ENCODE measurements at regions not wholly inside any gene's neighbourhood (a gene's known extent, or its start where the extent isn't known, plus 50 kb on each side); places are given as distances from the start of the nearest gene placed in this dataset.

GRCh38 chr14:34331728-34332623 lies 130.1 kb downstream of the SPTSSA start:
- H3K4me3 Mint-ChIP-seq, result no peak overlapping the region
- H3K4me3 ChIP-seq, result no peak overlapping the region
- no peaks in the 10 kb centered on the region for H3K27me3 ChIP-seq
- H3K9me3 ChIP-seq (ENCODE audit: low read depth), result no peaks in the 10 kb centered on the region
- peak overlapping the region; percentile 48 for H3K27ac Mint-ChIP-seq
- no peak overlapping the region for H3K27ac ChIP-seq
- no peak overlapping the region for H3K4me2 ChIP-seq
- H3K4me1 ChIP-seq, result no peaks in the 10 kb centered on the region
- no peaks in the 10 kb centered on the region for H3F3A ChIP-seq (ENCODE audit: low read depth)
- no peaks in the 10 kb centered on the region for H4K20me1 ChIP-seq (ENCODE audit: low read depth)
- no peak overlapping the region for H3K9ac ChIP-seq
- no peaks in the 10 kb centered on the region for H3K9me3 Mint-ChIP-seq
- no peaks in the 10 kb centered on the region for H3K79me2 ChIP-seq (ENCODE audit: low read depth)
- peak overlapping the region; percentile 92 for H2AFZ ChIP-seq (replicated peaks)
- TF ChIP-seq EZH2 (IDR thresholded peaks at IDR 0.05), result no peak
- TF ChIP-seq, protein P1, sequence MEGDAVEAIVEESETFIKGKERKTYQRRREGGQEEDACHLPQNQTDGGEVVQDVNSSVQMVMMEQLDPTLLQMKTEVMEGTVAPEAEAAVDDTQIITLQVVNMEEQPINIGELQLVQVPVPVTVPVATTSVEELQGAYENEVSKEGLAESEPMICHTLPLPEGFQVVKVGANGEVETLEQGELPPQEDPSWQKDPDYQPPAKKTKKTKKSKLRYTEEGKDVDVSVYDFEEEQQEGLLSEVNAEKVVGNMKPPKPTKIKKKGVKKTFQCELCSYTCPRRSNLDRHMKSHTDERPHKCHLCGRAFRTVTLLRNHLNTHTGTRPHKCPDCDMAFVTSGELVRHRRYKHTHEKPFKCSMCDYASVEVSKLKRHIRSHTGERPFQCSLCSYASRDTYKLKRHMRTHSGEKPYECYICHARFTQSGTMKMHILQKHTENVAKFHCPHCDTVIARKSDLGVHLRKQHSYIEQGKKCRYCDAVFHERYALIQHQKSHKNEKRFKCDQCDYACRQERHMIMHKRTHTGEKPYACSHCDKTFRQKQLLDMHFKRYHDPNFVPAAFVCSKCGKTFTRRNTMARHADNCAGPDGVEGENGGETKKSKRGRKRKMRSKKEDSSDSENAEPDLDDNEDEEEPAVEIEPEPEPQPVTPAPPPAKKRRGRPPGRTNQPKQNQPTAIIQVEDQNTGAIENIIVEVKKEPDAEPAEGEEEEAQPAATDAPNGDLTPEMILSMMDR (IDR thresholded peaks at IDR 0.05), result peak; percentile 85
- DNase-seq (ENCODE audit: low spot score), result peak; percentile 72
- H3K36me3 ChIP-seq, result no peaks in the 10 kb centered on the region
- H3K36me3 Mint-ChIP-seq, result no peaks in the 10 kb centered on the region
- peaks cover 3% of the 10 kb centered on the region for H3K27me3 Mint-ChIP-seq (ENCODE audit: insufficient read depth, low read depth)
- peaks cover 10% of the 10 kb centered on the region for H3K4me1 Mint-ChIP-seq

- no peak for TF ChIP-seq EZH2 (IDR thresholded peaks at IDR 0.05)
- TF ChIP-seq, protein P1 (IDR thresholded peaks at IDR 0.05), result no peak
- no peak for DNase-seq (ENCODE audit: low spot score)
- peaks cover 10% of the 10 kb centered on the region for H3K4me1 Mint-ChIP-seq
These were observed 131.2 kb downstream of the SPTSSA start for GRCh38 chr14:34330846-34331245.

DNA sequence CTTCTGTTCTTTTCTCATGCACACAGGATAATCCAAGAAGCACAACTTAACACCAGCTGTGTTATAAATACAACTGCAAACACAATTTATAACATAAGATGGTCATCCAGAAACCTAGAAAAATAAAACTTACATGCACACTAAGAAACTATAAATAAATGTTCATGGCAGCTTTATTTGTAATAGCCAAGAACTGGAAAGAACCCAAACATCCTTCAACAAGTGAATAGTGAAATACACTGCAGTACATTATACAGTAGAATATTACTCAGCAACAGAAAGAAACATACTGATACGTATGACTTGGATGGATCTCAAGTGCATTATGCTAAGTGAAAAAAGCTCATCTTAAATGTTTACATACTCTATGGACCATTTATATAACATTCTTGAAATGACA lies 132.7 kb downstream of the SPTSSA start:
- H4K20me1 ChIP-seq (ENCODE audit: low read depth), result no peaks in the 10 kb centered on the region
- Mint-ChIP-seq H3K36me3 (no peaks in the 10 kb centered on the region), H3K27ac (no peak overlapping the region), H3K4me3 (no peak overlapping the region), H3K9me3 (no peaks in the 10 kb centered on the region), H3K27me3 (ENCODE audit: insufficient read depth, low read depth) (peaks cover 7% of the 10 kb centered on the region), H3K4me1 (peaks cover 10% of the 10 kb centered on the region)
- H3K9me3 ChIP-seq (ENCODE audit: low read depth), result no peaks in the 10 kb centered on the region
- no peaks in the 10 kb centered on the region for H3K36me3 ChIP-seq
- no peaks in the 10 kb centered on the region for H3K79me2 ChIP-seq (ENCODE audit: low read depth)
- H3K4me1 ChIP-seq, result no peaks in the 10 kb centered on the region
- H3K4me2 ChIP-seq, result no peak overlapping the region
- H3K27me3 ChIP-seq, result no peaks in the 10 kb centered on the region
- no peaks in the 10 kb centered on the region for H3F3A ChIP-seq (ENCODE audit: low read depth)
- DNase-seq (ENCODE audit: low spot score), result no peak
- no peak for TF ChIP-seq EZH2phosphoT487 (IDR thresholded peaks at IDR 0.05)
- no peak for TF ChIP-seq EZH2 (IDR thresholded peaks at IDR 0.05)
- TF ChIP-seq, protein P1 (IDR thresholded peaks at IDR 0.05), result no peak
- no peak overlapping the region for H3K4me3 ChIP-seq
- no peak overlapping the region for H3K27ac ChIP-seq
- H3K9ac ChIP-seq, result no peak overlapping the region
- H2AFZ ChIP-seq (replicated peaks), result no peak overlapping the region

More at GRCh38 chr14:34330846-34331245, 131.2 kb downstream of the SPTSSA start:
- Histone ChIP-seq H3K4me1 (no peaks in the 10 kb centered on the region), H3K4me2 (no peak overlapping the region), H3K27ac (no peak overlapping the region), H3K36me3 (no peaks in the 10 kb centered on the region), H2AFZ (replicated peaks) (no peak overlapping the region), H3K9me3 (ENCODE audit: low read depth) (no peaks in the 10 kb centered on the region), H3K9ac (no peak overlapping the region), H3K79me2 (ENCODE audit: low read depth) (no peaks in the 10 kb centered on the region), H3K27me3 (no peaks in the 10 kb centered on the region), H4K20me1 (ENCODE audit: low read depth) (no peaks in the 10 kb centered on the region), H3F3A (ENCODE audit: low read depth) (no peaks in the 10 kb centered on the region), H3K4me3 (no peak overlapping the region)
- H3K9me3 Mint-ChIP-seq, result no peaks in the 10 kb centered on the region
- H3K27ac Mint-ChIP-seq, result no peak overlapping the region
- peaks cover 5% of the 10 kb centered on the region for H3K27me3 Mint-ChIP-seq (ENCODE audit: insufficient read depth, low read depth)
- no peak overlapping the region for H3K4me3 Mint-ChIP-seq
- H3K36me3 Mint-ChIP-seq, result no peaks in the 10 kb centered on the region
